ENCODE measurements at regions not wholly inside any gene's neighbourhood (a gene's known extent, or its start where the extent isn't known, plus 50 kb on each side); places are given as distances from the start of the nearest gene placed in this dataset.

DNA sequence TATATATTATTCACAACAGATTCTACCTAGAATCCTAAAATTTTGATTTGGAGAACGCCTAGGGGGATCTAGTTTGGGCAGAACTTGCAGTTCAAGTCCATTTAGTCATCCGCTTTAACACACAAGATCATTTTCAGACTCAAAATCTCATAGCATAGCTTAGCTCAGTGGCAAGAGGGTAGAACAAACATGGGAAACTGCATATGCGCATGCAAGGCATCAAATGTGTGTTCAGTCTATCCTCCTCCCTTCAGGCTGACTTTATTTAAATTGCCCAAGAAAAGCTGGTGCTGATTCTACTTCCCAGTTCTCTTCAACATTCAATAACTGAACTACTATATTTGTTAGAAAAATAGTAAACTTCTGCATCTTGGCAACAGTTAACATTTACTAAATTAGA, 79.6 kb upstream of the NRXN1 start:
- CTCF ChIA-PET = no interaction called here
- H3K4me2 ChIP-seq = no peak overlapping the region
- no peak overlapping the region for H3K4me3 ChIP-seq
- no peaks in the 10 kb centered on the region for H3K9me3 ChIP-seq
- ATAC-seq = no peak
- POLR2A ChIA-PET = no interaction called here
- no peak for DNase-seq (ENCODE audit: low read depth in 1 of 2, low spot score in 1 of 2)
- 42% methylated on average over 3 of the region's 3 CpGs for WGBS (ENCODE audit: missing lambda C conversion rate)
- TF ChIP-seq HOXA7 (CRISPR knock-in tag; IDR thresholded peaks at IDR 0.05) (no peak), RARB (CRISPR knock-in tag; IDR thresholded peaks at IDR 0.05) (no peak), HOXB5 (CRISPR knock-in tag; IDR thresholded peaks at IDR 0.05) (no peak), EHF (CRISPR knock-in tag; IDR thresholded peaks at IDR 0.05) (no peak), FOSB (CRISPR knock-in tag; IDR thresholded peaks at IDR 0.05) (no peak), FOXS1 (CRISPR knock-in tag; IDR thresholded peaks at IDR 0.05) (no peak), CBX2 (IDR thresholded peaks at IDR 0.05; ENCODE audit: borderline replicate concordance, low read depth) (no peak), GATA3 (IDR thresholded peaks at IDR 0.05; ENCODE audit: borderline replicate concordance) (no peak), KDM1A (IDR thresholded peaks at IDR 0.05; ENCODE audit: low read depth) (no peak), POLR2A (IDR thresholded peaks at IDR 0.05; ENCODE audit: low read length) (no peak), CHD4 (IDR thresholded peaks at IDR 0.05; ENCODE audit: borderline replicate concordance) (no peak), JUNB (IDR thresholded peaks at IDR 0.05) (no peak), CHD2 (IDR thresholded peaks at IDR 0.05; ENCODE audit: low read length, partially characterized antibody) (no peak)
- H3K27ac ChIP-seq = no peak overlapping the region
- H3K4me1 ChIP-seq = no peaks in the 10 kb centered on the region
- FAIRE-seq = no peak

DNA sequence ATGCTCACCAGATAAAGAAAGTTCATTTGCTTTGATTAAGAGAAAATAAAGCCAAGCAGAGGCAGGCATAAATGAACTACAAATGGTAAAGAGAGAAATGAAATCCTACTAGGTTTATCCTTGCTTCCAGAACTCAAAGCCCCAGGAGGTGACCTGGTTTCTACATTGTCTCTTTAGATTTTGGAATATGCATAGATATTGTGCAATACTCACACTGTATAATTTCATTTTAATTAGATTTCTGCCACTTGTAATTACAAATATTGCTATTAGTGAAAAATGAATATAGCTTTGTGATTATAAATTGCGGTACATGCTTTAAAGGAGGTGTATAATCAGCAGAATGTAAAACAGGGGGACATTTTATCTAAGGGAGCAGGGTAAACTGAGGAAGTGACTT, 76.9 kb upstream of the NRXN1 start:
- CTCF ChIA-PET = no interaction called here
- TF ChIP-seq JUN (IDR thresholded peaks at IDR 0.05) (no peak), CEBPB (IDR thresholded peaks at IDR 0.05) (no peak), TFCP2L1 (CRISPR knock-in tag; IDR thresholded peaks at IDR 0.05) (no peak), FOXS1 (CRISPR knock-in tag; IDR thresholded peaks at IDR 0.05) (no peak), RFX5 (IDR thresholded peaks at IDR 0.05) (no peak), ZFP36 (IDR thresholded peaks at IDR 0.05; ENCODE audit: borderline replicate concordance, partially characterized antibody) (no peak), CHD4 (IDR thresholded peaks at IDR 0.05; ENCODE audit: borderline replicate concordance) (no peak), SMC3 (IDR thresholded peaks at IDR 0.05) (no peak), PHF8 (IDR thresholded peaks at IDR 0.05; ENCODE audit: borderline replicate concordance, low read depth) (no peak), EHMT2 (IDR thresholded peaks at IDR 0.05; ENCODE audit: low read depth) (no peak), POLR2AphosphoS2 (conservative IDR thresholded peaks at IDR 0.05; ENCODE audit: low read length) (no peak), KDM1A (IDR thresholded peaks at IDR 0.05; ENCODE audit: low read depth) (no peak), MYC (IDR thresholded peaks at IDR 0.05; ENCODE audit: borderline replicate concordance, low read length) (no peak)
- TF ChIP-seq, protein P1, sequence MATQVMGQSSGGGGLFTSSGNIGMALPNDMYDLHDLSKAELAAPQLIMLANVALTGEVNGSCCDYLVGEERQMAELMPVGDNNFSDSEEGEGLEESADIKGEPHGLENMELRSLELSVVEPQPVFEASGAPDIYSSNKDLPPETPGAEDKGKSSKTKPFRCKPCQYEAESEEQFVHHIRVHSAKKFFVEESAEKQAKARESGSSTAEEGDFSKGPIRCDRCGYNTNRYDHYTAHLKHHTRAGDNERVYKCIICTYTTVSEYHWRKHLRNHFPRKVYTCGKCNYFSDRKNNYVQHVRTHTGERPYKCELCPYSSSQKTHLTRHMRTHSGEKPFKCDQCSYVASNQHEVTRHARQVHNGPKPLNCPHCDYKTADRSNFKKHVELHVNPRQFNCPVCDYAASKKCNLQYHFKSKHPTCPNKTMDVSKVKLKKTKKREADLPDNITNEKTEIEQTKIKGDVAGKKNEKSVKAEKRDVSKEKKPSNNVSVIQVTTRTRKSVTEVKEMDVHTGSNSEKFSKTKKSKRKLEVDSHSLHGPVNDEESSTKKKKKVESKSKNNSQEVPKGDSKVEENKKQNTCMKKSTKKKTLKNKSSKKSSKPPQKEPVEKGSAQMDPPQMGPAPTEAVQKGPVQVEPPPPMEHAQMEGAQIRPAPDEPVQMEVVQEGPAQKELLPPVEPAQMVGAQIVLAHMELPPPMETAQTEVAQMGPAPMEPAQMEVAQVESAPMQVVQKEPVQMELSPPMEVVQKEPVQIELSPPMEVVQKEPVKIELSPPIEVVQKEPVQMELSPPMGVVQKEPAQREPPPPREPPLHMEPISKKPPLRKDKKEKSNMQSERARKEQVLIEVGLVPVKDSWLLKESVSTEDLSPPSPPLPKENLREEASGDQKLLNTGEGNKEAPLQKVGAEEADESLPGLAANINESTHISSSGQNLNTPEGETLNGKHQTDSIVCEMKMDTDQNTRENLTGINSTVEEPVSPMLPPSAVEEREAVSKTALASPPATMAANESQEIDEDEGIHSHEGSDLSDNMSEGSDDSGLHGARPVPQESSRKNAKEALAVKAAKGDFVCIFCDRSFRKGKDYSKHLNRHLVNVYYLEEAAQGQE (IDR thresholded peaks at IDR 0.05) = no peak
- TF ChIP-seq, protein P2, sequence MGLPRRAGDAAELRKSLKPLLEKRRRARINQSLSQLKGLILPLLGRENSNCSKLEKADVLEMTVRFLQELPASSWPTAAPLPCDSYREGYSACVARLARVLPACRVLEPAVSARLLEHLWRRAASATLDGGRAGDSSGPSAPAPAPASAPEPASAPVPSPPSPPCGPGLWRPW (IDR thresholded peaks at IDR 0.05) = no peak
- DNase-seq (ENCODE audit: low read depth in 1 of 2, low spot score in 1 of 2) (no peak), ATAC-seq (no peak), FAIRE-seq (no peak)
- Histone ChIP-seq H3K4me2 (no peak overlapping the region), H3K4me1 (no peaks in the 10 kb centered on the region), H3K27ac (no peak overlapping the region), H3K9me3 (no peaks in the 10 kb centered on the region), H3K4me3 (no peak overlapping the region)
- WGBS (ENCODE audit: missing lambda C conversion rate) = 54% methylated on average over 1 of the region's 1 CpG
- POLR2A ChIA-PET = no interaction called here

Measured in A549 (cell line).